HEK293 (cell line): ENCODE measurements at regions not wholly inside any gene's neighbourhood (a gene's known extent, or its start where the extent isn't known, plus 50 kb on each side); places are given as distances from the start of the nearest gene placed in this dataset.
A peak's percentile ranks its signal among the peaks of the same experiment; 100 is the strongest.

ENCODE experiments used
- CTCF ChIA-PET: fragments of 350-600 bp; formaldehyde crosslinking; extraction: SDS; loops from one replicate; lab custom pipeline; 2021; ENCODE audit warnings: antibody characterized with exemption; lab: Yijun Ruan, JAX
- POLR2A ChIA-PET: fragments of 300-600 bp; formaldehyde crosslinking; extraction: SDS; loops from one replicate; lab custom pipeline; 2020; ENCODE audit warnings: antibody characterized with exemption, inconsistent platforms; lab: Yijun Ruan, JAX
- H3K27ac ChIP-seq: fragments of 200-500 bp; sonication (Bioruptor generic); 2 replicates; pipeline ENCODE4 v1.5.1; 2014; ENCODE audit warnings: low read depth, low read length, control low read depth, inconsistent platforms; ENCODE audit errors: extremely low read depth
- H3K36me3 ChIP-seq, 2 experiments: fragments of 200-500 bp in 1 of 2; sonication (Bioruptor generic) in 1 of 2; 1 replicate in 1 of 2; 2 replicates in 1 of 2; pipeline ENCODE4 v1.5.1; 2014 to 2017; ENCODE audit warnings: inconsistent platforms in 2 of 2, low read length in 2 of 2; ENCODE audit not compliant: control insufficient read depth in 2 of 2, insufficient read depth in 1 of 2
- H3K4me1 ChIP-seq: fragments of 200-500 bp; sonication (Bioruptor generic); 2 replicates; pipeline ENCODE4 v1.5.1; 2014; ENCODE audit warnings: mild to moderate bottlenecking, low read length, inconsistent platforms; ENCODE audit not compliant: control insufficient read depth, insufficient read depth
- H3K4me3 ChIP-seq: 2 replicates; pipeline ENCODE4 v1.5.1; 2011; ENCODE audit warnings: low read depth, mild to moderate bottlenecking, control low read depth, low read length, moderate library complexity
- H3K9me3 ChIP-seq: fragments of 200-500 bp; sonication (Bioruptor generic); 2 replicates; pipeline ENCODE4 v1.5.1; 2014; ENCODE audit warnings: low read depth, low read length, inconsistent platforms; ENCODE audit not compliant: control insufficient read depth, insufficient read depth
- BCL11A ChIP-seq: fragments of 450-650 bp; formaldehyde crosslinking; IDR thresholded peaks from 2 replicates; pipeline ENCODE4 v1.5.1; 2016; ENCODE audit warnings: low read depth, missing biosample characterization, missing genetic modification characterization
- HOXA7 ChIP-seq: sonication (generic); formaldehyde crosslinking; IDR thresholded peaks from 2 replicates; pipeline ENCODE4 v1.8.1; 2022; ENCODE audit warnings: missing genetic modification reagents, borderline replicate concordance
- SALL2 ChIP-seq: fragments of 450-650 bp; formaldehyde crosslinking; IDR thresholded peaks from 2 replicates; pipeline ENCODE4 v1.5.0; 2017; ENCODE audit warnings: missing biosample characterization, mild to moderate bottlenecking, missing genetic modification characterization, borderline replicate concordance
- SCRT2 ChIP-seq: fragments of 450-650 bp; formaldehyde crosslinking; IDR thresholded peaks from 2 replicates; pipeline ENCODE4 v1.5.1; 2016; ENCODE audit warnings: missing biosample characterization, missing genetic modification characterization
- SETDB1 ChIP-seq: IDR thresholded peaks from one replicate; pipeline ENCODE4 v1.6.1; 2017; ENCODE audit warnings: mild to moderate bottlenecking, low read length, moderate library complexity, mixed read lengths; ENCODE audit not compliant: insufficient read length
- ZBTB17 ChIP-seq: fragments of 450-650 bp; formaldehyde crosslinking; IDR thresholded peaks from 2 replicates; pipeline ENCODE4 v1.5.1; 2016; ENCODE audit warnings: missing biosample characterization, missing genetic modification characterization
- ZNF112 ChIP-seq: fragments of 450-650 bp; formaldehyde crosslinking; IDR thresholded peaks from 2 replicates; pipeline ENCODE4 v1.5.0; 2017; ENCODE audit warnings: missing biosample characterization, missing genetic modification characterization
- ZNF132 ChIP-seq: fragments of 450-650 bp; formaldehyde crosslinking; IDR thresholded peaks from 2 replicates; pipeline ENCODE4 v1.5.1; 2017; ENCODE audit warnings: missing biosample characterization, missing genetic modification characterization, borderline replicate concordance
- ZNF155 ChIP-seq: fragments of 450-650 bp; formaldehyde crosslinking; IDR thresholded peaks from 2 replicates; pipeline ENCODE4 v1.5.1; 2016; ENCODE audit warnings: missing biosample characterization, missing genetic modification characterization
- ZNF2 ChIP-seq: fragments of 450-650 bp; formaldehyde crosslinking; IDR thresholded peaks from 2 replicates; pipeline ENCODE4 v1.5.1; 2016; ENCODE audit warnings: missing biosample characterization, missing genetic modification characterization
- ZNF26 ChIP-seq: fragments of 450-650 bp; formaldehyde crosslinking; IDR thresholded peaks from 2 replicates; pipeline ENCODE4 v1.5.1; 2016; ENCODE audit warnings: missing biosample characterization, missing genetic modification characterization
- ZNF274 ChIP-seq, 2 experiments: fragments of 200-500 bp in 1 of 2; fragments of 450-650 bp in 1 of 2; sonication (Bioruptor generic) in 1 of 2; formaldehyde crosslinking in 1 of 2; IDR thresholded peaks; 2 replicates each; pipeline versions ENCODE4 v1.5.1 to v1.6.1; 2014 to 2016; ENCODE audit warnings: borderline replicate concordance in 1 of 2, inconsistent platforms in 1 of 2, low read length in 1 of 2, missing biosample characterization in 1 of 2, missing genetic modification characterization in 1 of 2
- ZNF391 ChIP-seq: fragments of 450-650 bp; formaldehyde crosslinking; IDR thresholded peaks from 2 replicates; pipeline ENCODE4 v1.5.1; 2016; ENCODE audit warnings: low read depth, missing biosample characterization, missing genetic modification characterization, borderline replicate concordance
- ZNF561 ChIP-seq: fragments of 450-650 bp; IDR thresholded peaks from 2 replicates; pipeline ENCODE4 v1.5.1; 2018; ENCODE audit warnings: missing biosample characterization, missing genetic modification characterization, borderline replicate concordance
- ZNF747 ChIP-seq: fragments of 450-650 bp; formaldehyde crosslinking; IDR thresholded peaks from 2 replicates; pipeline ENCODE4 v1.5.1; 2016; ENCODE audit warnings: missing biosample characterization, missing genetic modification characterization
- ZNF792 ChIP-seq: fragments of 450-650 bp; formaldehyde crosslinking; IDR thresholded peaks from 2 replicates; pipeline ENCODE4 v1.5.1; 2016; ENCODE audit warnings: missing biosample characterization, missing genetic modification characterization
- TF ChIP-seq, protein P1 (sequence below): fragments of 450-650 bp; formaldehyde crosslinking; IDR thresholded peaks from 2 replicates; pipeline ENCODE4 v1.5.1; 2016; ENCODE audit warnings: missing biosample characterization, missing genetic modification characterization
- TF ChIP-seq, protein P2 (sequence below): fragments of 450-650 bp; formaldehyde crosslinking; IDR thresholded peaks from 2 replicates; pipeline ENCODE4 v1.5.1; 2016; ENCODE audit warnings: missing biosample characterization, missing genetic modification characterization
- TF ChIP-seq, protein P3 (sequence below): fragments of 450-650 bp; formaldehyde crosslinking; IDR thresholded peaks from 2 replicates; pipeline ENCODE4 v1.5.1; 2016; ENCODE audit warnings: missing biosample characterization, missing genetic modification characterization

GRCh38 chr14:71301611-71302010 lies 394.4 kb downstream of the PCNX1 start:
- POLR2A ChIA-PET: no interaction called here
- Histone ChIP-seq H3K27ac (no peak overlapping the region), H3K36me3 (no peaks in the 10 kb centered on the region), H3K4me3 (no peak overlapping the region), H3K4me1 (no peaks in the 10 kb centered on the region), H3K9me3 (peaks cover 2% of the 10 kb centered on the region; the same call in 1 of the 2 replicates)
- CTCF ChIA-PET: no interaction called here
- TF ChIP-seq ZNF792: no peak
- TF ChIP-seq, protein P1, sequence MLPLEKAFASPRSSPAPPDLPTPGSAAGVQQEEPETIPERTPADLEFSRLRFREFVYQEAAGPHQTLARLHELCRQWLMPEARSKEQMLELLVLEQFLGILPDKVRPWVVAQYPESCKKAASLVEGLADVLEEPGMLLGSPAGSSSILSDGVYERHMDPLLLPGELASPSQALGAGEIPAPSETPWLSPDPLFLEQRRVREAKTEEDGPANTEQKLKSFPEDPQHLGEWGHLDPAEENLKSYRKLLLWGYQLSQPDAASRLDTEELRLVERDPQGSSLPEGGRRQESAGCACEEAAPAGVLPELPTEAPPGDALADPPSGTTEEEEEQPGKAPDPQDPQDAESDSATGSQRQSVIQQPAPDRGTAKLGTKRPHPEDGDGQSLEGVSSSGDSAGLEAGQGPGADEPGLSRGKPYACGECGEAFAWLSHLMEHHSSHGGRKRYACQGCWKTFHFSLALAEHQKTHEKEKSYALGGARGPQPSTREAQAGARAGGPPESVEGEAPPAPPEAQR (tag by site-specific recombination): no peak
- TF ChIP-seq ZNF2 (tag by site-specific recombination): no peak
- TF ChIP-seq ZNF26 (tag by site-specific recombination): no peak
- no peak for TF ChIP-seq SETDB1
- no peak for TF ChIP-seq HOXA7 (CRISPR knock-in tag)
- TF ChIP-seq, protein P2, sequence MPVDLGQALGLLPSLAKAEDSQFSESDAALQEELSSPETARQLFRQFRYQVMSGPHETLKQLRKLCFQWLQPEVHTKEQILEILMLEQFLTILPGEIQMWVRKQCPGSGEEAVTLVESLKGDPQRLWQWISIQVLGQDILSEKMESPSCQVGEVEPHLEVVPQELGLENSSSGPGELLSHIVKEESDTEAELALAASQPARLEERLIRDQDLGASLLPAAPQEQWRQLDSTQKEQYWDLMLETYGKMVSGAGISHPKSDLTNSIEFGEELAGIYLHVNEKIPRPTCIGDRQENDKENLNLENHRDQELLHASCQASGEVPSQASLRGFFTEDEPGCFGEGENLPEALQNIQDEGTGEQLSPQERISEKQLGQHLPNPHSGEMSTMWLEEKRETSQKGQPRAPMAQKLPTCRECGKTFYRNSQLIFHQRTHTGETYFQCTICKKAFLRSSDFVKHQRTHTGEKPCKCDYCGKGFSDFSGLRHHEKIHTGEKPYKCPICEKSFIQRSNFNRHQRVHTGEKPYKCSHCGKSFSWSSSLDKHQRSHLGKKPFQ: no peak
- no peak for TF ChIP-seq ZNF132
- no peak for TF ChIP-seq ZNF112 (tag by site-specific recombination)
- TF ChIP-seq, protein P3, sequence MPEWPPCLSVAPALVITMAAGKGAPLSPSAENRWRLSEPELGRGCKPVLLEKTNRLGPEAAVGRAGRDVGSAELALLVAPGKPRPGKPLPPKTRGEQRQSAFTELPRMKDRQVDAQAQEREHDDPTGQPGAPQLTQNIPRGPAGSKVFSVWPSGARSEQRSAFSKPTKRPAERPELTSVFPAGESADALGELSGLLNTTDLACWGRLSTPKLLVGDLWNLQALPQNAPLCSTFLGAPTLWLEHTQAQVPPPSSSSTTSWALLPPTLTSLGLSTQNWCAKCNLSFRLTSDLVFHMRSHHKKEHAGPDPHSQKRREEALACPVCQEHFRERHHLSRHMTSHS (tag by site-specific recombination): no peak
- TF ChIP-seq ZNF391: no peak

- POLR2A ChIA-PET: no interaction called here
- TF ChIP-seq ZNF561 (no peak), SALL2 (tag by site-specific recombination) (no peak), ZNF391 (no peak), ZNF747 (tag by site-specific recombination) (no peak), SETDB1 (peak; percentile 29), BCL11A (tag by site-specific recombination) (no peak), ZNF274 (IDR thresholded peaks at IDR 0.05; ENCODE audit: low read length) (no peak), ZNF274 (tag by site-specific recombination; IDR thresholded peaks at IDR 0.05; ENCODE audit: borderline replicate concordance) (peak; percentile 66; the same call in 1 of the 2 replicates), SCRT2 (tag by site-specific recombination) (no peak), ZNF155 (tag by site-specific recombination) (no peak), ZBTB17 (tag by site-specific recombination) (no peak)
- TF ChIP-seq, all 188 proteins: peak for 2
- Histone ChIP-seq H3K4me3 (no peak overlapping the region), H3K4me1 (no peaks in the 10 kb centered on the region), H3K36me3 (no peaks in the 10 kb centered on the region), H3K27ac (no peak overlapping the region), H3K9me3 (peaks cover 2% of the 10 kb centered on the region; the same call in 1 of the 2 replicates)
- CTCF ChIA-PET: no interaction called here
Observed at GRCh38 chr14:71304690-71305089, 397.4 kb downstream of the PCNX1 start.
